Psoas muscle (tissue), 7 donors: ENCODE measurements at regions not wholly inside any gene's neighbourhood (a gene's known extent, or its start where the extent isn't known, plus 50 kb on each side); places are given as distances from the start of the nearest gene placed in this dataset.
A peak's percentile ranks its signal among the peaks of the same experiment; 100 is the strongest.

Experiments
- ATAC-seq, 4 donors: fragments of 200-7000 bp; cut with Tn5 transposase; one replicate each; pipeline ENCODE4 v1.9.1; 2020; ENCODE audit warnings: moderate library complexity in 3 of 4, mild to moderate bottlenecking in 2 of 4
- DNase-seq, 2 donors: peaks; one replicate each; pipeline ENCODE4 v3.0.0-alpha.2; 2020
- H3K27ac ChIP-seq: fragments of 200-600 bp; one replicate; pipeline ENCODE4 v1.8.0; 2022
- H3K27me3 ChIP-seq, 3 donors: fragments of 200-600 bp in 1 of 3; one replicate each; pipeline versions ENCODE4 v1.6.1 to v1.8.0; 2013 to 2022; ENCODE audit warnings: low read length in 2 of 3, mild to moderate bottlenecking in 2 of 3, moderate library complexity in 1 of 3; ENCODE audit not compliant: insufficient read depth in 3 of 3
- H3K36me3 ChIP-seq, 2 donors: fragments of 200-600 bp in 1 of 2; one replicate each; pipeline versions ENCODE4 v1.6.1 to v1.8.0; 2013 to 2022; ENCODE audit warnings: low read depth in 1 of 2, mild to moderate bottlenecking in 1 of 2, moderate library complexity in 1 of 2; ENCODE audit not compliant: insufficient read depth in 1 of 2
- H3K4me1 ChIP-seq: fragments of 200-600 bp; one replicate; pipeline ENCODE4 v1.8.0; 2022
- H3K4me3 ChIP-seq: fragments of 200-600 bp; one replicate; pipeline ENCODE4 v1.8.0; 2022; ENCODE audit warnings: mild to moderate bottlenecking
- H3K9me3 ChIP-seq: fragments of 200-600 bp; one replicate; pipeline ENCODE4 v1.8.0; 2022
- WGBS, 3 donors: extraction: QIAGEN DNeasy Blood & Tissue Kit; methylation state at CpG; one replicate each; pipeline versions ENCODE4 v1.1.6 to v1.1.7; 2013; 5-methylcytosine and 5-hydroxymethylcytosine counted together
- intact Hi-C, 2 donors: fragments of 100-400 bp; cut with DNase I; formaldehyde crosslinking; loops; one replicate each; pipeline versions ENCODE4 v1.11.0 to v1.14.2; 2022
- TF ChIP-seq, protein P1 (sequence below): fragments of 200-600 bp; IDR thresholded peaks from one replicate; pipeline ENCODE4 v1.8.0; 2022; ENCODE audit warnings: antibody characterized with exemption
- donor health status: healthy with polysubstance abuse.
- donor health status: DM: no; HTN: no; CAD: no; lungs with moderate emphysema.
- donor health status: Bipolar disorder and iron deficiency.
- donor health status: healthy.
- donor health status: DM: yes; HTN: yes; CAD: no.
- donor health status: DM: no; HTN: no; CAD: no.
- donor health status: DM: yes; HTN: yes; CAD: no.

DNA sequence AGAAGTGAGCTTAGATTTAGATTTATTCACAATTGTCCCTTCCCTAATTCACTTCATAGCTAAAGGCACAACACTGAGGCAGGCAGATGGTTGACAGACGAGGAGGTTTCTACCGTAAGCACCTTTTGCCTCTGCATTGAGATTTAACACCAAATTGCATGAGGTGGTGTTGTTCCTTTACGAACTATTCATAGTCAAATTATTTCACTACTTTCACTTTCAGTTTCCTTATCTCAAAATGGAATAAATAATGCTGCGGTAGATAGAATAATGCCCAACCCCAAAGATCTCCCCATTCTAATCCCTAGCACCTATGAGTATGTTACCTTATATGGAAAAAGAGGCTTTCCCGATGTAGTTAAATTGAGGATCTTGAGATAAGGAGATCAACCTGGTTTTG is 58.9 kb upstream of the LINC00305 start:
- no peaks in the 10 kb centered on the region for H3K27me3 ChIP-seq
- intact Hi-C loops, result no loop called here
- TF ChIP-seq, protein P1, sequence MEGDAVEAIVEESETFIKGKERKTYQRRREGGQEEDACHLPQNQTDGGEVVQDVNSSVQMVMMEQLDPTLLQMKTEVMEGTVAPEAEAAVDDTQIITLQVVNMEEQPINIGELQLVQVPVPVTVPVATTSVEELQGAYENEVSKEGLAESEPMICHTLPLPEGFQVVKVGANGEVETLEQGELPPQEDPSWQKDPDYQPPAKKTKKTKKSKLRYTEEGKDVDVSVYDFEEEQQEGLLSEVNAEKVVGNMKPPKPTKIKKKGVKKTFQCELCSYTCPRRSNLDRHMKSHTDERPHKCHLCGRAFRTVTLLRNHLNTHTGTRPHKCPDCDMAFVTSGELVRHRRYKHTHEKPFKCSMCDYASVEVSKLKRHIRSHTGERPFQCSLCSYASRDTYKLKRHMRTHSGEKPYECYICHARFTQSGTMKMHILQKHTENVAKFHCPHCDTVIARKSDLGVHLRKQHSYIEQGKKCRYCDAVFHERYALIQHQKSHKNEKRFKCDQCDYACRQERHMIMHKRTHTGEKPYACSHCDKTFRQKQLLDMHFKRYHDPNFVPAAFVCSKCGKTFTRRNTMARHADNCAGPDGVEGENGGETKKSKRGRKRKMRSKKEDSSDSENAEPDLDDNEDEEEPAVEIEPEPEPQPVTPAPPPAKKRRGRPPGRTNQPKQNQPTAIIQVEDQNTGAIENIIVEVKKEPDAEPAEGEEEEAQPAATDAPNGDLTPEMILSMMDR, result no peak
- WGBS, 3 donors, result 73 to 80% (median 73%) methylated on average over 5 of the region's 5 CpGs
- no peak overlapping the region for H3K27ac ChIP-seq
- H3K36me3 ChIP-seq, result no peaks in the 10 kb centered on the region
- no peaks in the 10 kb centered on the region for H3K9me3 ChIP-seq
- DNase-seq (no peak), ATAC-seq (no peak)
- H3K4me1 ChIP-seq, result no peaks in the 10 kb centered on the region
- H3K4me3 ChIP-seq, result peak overlapping the region; percentile 22

DNA sequence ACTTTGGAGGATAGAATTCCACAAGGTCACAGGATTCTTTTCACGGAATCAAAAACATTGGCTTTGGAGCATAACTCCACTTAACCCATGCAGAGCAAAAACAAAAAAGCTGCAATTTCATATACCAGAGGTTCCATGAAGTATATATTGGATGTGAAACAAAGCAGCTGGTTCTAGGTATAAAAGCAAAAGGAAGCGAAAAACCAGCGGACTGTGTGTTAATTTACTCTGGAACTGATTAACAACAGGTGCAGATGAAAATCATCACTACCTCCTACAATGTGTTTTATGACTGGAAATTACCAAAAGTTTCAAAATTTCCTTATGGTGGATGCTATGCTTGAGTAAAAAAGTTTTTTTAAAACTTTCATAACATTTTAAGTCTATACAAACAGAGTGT is 54.4 kb upstream of the LINC00305 start:
- no peak for ATAC-seq

DNA sequence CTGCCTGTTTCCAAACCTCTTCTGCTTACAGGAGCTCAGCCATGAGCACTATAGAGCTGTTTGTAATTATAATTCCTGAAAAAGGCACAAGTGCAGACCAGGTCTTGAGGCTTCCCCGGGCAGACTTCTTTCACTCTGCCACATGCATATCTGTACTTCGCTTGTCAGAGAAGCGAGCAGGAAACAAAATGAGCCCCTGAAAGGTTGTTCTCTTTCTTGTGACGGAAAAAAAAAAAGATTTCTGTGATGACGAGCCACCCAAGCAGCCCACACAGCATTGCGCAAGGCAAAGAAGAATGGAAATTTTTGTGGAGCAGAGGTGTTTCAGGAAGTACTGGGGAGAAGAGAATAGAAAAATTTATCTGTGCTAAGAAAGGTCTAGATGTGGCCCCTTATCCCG is 54.0 kb upstream of the LINC00305 start:
- TF ChIP-seq, protein P1, result no peak
- Histone ChIP-seq H3K9me3 (no peaks in the 10 kb centered on the region), H3K27ac (no peak overlapping the region), H3K4me3 (no peak overlapping the region), H3K27me3 (no peaks in the 10 kb centered on the region), H3K36me3 (no peaks in the 10 kb centered on the region), H3K4me1 (no peaks in the 10 kb centered on the region)
- ATAC-seq (no peak), DNase-seq (no peak)
- intact Hi-C loops, result no loop called here
- 31 to 35% (median 33%) methylated on average over 7 of the region's 7 CpGs for WGBS, 3 donors

More for the DNA sequence above, 54.4 kb upstream of the LINC00305 start:
- Histone ChIP-seq H3K27ac (no peak overlapping the region), H3K4me3 (no peak overlapping the region), H3K27me3 (no peaks in the 10 kb centered on the region), H3K9me3 (no peaks in the 10 kb centered on the region), H3K36me3 (no peaks in the 10 kb centered on the region), H3K4me1 (no peaks in the 10 kb centered on the region)
- 11 to 14% (median 14%) methylated on average over 3 of the region's 3 CpGs for WGBS, 3 donors
- TF ChIP-seq, protein P1, result no peak
- DNase-seq, result no peak
- intact Hi-C loops, result no loop called here

DNA sequence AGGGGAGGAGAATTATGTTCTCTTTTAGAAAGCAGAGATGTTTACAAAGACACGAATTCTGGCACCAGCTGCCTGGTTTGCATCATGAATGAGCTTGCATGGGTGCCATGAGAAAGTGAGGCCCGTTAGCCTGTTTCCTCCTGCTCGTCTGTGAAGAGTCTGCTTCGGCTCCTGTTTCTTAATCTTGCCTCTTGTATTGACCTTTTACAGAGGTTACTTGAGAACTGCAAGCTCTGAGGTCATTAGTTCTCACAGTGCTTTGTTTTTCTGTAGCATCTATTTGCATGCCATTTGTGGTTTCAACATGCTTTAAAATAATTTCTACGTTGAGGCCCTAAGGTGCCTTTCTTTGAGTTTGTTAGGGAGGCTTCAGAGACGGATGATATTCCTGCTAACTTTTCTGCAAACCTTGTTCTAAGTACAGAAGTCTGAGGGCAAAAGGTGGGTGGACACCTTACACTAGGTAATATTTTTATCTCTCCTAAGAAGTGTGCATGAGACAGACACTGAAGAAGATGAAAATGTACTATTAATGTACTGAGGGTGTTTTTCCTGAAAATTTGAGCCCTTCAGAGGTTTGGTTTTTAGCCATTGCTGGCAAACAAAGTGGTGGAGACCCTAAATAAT is 53.4 kb upstream of the LINC00305 start:
- H3K27me3 ChIP-seq, result no peaks in the 10 kb centered on the region
- TF ChIP-seq, protein P1, result no peak
- intact Hi-C loops, result no loop called here
- H3K27ac ChIP-seq, result no peak overlapping the region
- ATAC-seq (no peak), DNase-seq (no peak)
- H3K36me3 ChIP-seq, result no peaks in the 10 kb centered on the region
- 35 to 40% (median 38%) methylated on average over 6 of the region's 6 CpGs for WGBS, 3 donors
- H3K9me3 ChIP-seq, result no peaks in the 10 kb centered on the region
- H3K4me1 ChIP-seq, result no peaks in the 10 kb centered on the region
- H3K4me3 ChIP-seq, result no peak overlapping the region

DNA sequence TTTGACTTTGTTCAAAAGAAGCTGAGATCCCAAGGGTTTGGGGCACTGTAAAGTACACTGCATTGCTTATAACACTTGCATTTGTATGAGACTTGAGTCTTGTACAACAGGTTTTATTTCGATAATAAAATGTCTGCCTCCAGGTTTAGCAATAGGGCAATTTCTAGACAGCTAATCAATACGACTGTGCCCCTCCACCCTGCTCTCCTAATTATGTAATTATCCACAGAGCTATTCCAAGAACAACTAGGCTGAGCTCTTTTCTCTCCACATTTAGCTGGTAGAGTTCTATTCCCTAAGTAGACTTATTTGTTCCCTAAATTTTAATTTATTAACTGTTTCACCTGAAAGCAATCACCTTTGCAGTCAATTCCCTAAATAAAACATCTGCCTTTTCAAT is 52.9 kb upstream of the LINC00305 start:
- intact Hi-C loops, result no loop called here
- WGBS, 3 donors, result 73 to 83% (median 74%) methylated on average over 2 of the region's 2 CpGs
- ATAC-seq (no peak), DNase-seq (no peak)
- H3K4me1 ChIP-seq, result no peaks in the 10 kb centered on the region
- TF ChIP-seq, protein P1, result no peak
- H3K9me3 ChIP-seq, result no peaks in the 10 kb centered on the region
- H3K36me3 ChIP-seq, result no peaks in the 10 kb centered on the region
- H3K27me3 ChIP-seq, result no peaks in the 10 kb centered on the region
- H3K27ac ChIP-seq, result no peak overlapping the region
- no peak overlapping the region for H3K4me3 ChIP-seq
